GM06990 (cell line): ENCODE measurements at regions not wholly inside any gene's neighbourhood (a gene's known extent, or its start where the extent isn't known, plus 50 kb on each side); places are given as distances from the start of the nearest gene placed in this dataset.

Experiments used
- DNase-seq: peaks from one replicate; pipeline ENCODE4 v3.0.0-alpha.2; 2011; ENCODE audit not compliant: insufficient read length; ENCODE audit errors: extremely low read depth
- H3K27me3 ChIP-seq: replicated peaks from 2 replicates; pipeline ENCODE4 v1.6.0; 2011; ENCODE audit warnings: low read length; ENCODE audit not compliant: control insufficient read depth, insufficient read depth
- H3K36me3 ChIP-seq: 2 replicates; pipeline ENCODE4 v1.5.1; 2011; ENCODE audit warnings: low read length; ENCODE audit not compliant: control insufficient read depth, insufficient read depth
- H3K4me3 ChIP-seq: replicated peaks from 2 replicates; pipeline ENCODE4 v1.5.1; 2011; ENCODE audit warnings: low read depth, mild to moderate bottlenecking, control low read depth, low read length
- CTCF ChIP-seq: IDR thresholded peaks from 2 replicates; pipeline ENCODE4 v1.5.1; 2011; ENCODE audit warnings: low read length, control low read depth, mild to moderate bottlenecking, inconsistent platforms; ENCODE audit not compliant: insufficient read depth, poor library complexity, severe bottlenecking

GRCh38 chr18:78770139-78770822, 209.3 kb upstream of the SALL3 start:
- Histone ChIP-seq H3K4me3 (no peak overlapping the region), H3K36me3 (no peaks in the 10 kb centered on the region), H3K27me3 (no peaks in the 10 kb centered on the region)
- no peak for TF ChIP-seq CTCF
- DNase-seq: no peak

- H3K4me3 ChIP-seq: no peak overlapping the region
- H3K27me3 ChIP-seq: no peaks in the 10 kb centered on the region
- no peaks in the 10 kb centered on the region for H3K36me3 ChIP-seq
- DNase-seq: no peak
- TF ChIP-seq CTCF: no peak
Observed at GRCh38 chr18:78770823-78771139, 208.8 kb upstream of the SALL3 start.

DNA sequence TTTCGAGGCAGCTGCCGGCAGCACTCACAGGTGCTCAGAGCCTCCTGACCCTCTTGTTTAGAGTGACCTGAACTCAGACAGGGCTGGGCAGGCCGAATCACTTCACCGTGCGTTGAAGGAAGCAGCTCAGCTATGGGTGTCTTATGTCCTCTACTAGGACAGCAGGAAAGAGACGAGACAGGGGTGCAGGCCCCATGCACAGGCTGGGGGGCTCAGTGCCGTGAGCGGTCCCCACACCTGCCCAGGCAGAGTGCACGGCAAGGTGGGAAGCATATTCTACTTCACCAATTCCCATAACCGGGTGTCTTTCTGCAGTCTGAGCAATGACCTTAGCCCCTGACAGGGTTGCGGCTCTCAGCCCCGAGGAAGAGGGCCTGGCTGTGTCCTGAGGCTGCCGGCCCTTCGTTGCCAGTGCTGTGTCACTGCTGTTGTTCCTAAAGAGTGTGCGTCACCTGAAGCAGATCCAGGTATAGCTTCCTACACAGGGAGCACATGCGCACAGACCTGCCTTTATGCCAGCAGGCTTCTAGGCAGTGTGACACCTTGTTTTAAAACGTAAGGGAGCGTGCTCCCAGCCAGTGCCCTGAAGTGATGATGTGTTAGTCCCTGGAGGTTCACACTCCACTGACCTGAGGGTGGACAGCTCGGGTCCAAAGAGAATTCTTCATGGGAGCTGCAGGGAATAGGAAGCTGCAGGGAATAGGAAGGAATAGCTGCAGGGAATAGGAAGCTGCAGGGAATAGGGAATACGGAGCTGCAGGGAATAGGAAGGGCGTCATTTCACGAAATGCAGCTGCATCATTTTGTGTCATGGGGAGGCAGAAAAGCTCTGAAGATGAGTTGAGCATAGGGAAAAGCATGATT, 207.9 kb upstream of the SALL3 start:
- no peak for DNase-seq
- H3K27me3 ChIP-seq: no peaks in the 10 kb centered on the region
- H3K36me3 ChIP-seq: no peaks in the 10 kb centered on the region
- no peak for TF ChIP-seq CTCF
- no peak overlapping the region for H3K4me3 ChIP-seq

DNA sequence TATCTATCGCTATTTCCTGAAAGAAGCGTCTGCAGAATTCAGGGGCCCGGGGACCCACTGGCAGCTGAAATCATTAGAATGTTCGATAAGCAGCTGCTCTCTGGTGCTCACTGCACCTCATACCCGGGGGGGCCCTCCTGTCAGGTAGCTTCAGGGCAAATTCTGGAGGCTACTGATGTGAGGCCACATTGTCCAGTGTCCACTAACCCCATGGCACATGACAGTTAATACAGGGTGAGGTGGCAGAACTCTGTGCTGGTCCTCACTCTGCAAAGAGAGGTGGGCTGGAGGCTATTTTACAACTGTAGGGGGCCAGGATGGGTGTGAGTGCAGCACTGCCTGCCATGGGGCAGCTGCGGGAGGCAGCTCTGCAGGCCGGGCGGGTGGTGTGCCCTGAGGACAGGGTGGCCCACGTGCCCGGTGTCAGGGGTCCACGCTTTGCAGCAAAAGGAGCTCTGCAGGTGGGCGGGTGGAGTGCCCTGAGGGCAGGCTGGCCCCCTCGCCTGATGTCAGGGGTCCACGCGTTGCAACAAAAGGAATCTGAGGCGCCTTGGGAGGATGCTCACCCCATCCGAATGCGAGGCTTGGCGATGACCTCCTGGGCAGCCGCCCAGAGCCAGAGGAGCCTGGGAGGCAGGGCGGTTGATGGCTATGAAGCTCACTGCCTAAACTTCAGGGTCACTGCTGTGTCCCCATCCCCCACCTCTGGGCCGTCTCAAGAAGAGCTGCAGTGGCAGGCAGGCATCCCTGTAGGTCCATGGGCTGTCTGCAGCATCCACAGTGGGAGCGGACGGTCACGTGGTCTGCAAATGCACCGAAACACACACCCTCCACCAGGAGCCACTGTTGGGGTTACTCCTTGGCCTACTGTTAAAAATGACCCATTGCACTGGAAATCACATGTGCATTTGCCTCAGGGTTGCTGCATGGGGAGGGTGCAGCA, 207.0 kb upstream of the SALL3 start:
- DNase-seq: no peak
- Histone ChIP-seq H3K4me3 (no peak overlapping the region), H3K27me3 (no peaks in the 10 kb centered on the region), H3K36me3 (no peaks in the 10 kb centered on the region)
- no peak for TF ChIP-seq CTCF

DNA sequence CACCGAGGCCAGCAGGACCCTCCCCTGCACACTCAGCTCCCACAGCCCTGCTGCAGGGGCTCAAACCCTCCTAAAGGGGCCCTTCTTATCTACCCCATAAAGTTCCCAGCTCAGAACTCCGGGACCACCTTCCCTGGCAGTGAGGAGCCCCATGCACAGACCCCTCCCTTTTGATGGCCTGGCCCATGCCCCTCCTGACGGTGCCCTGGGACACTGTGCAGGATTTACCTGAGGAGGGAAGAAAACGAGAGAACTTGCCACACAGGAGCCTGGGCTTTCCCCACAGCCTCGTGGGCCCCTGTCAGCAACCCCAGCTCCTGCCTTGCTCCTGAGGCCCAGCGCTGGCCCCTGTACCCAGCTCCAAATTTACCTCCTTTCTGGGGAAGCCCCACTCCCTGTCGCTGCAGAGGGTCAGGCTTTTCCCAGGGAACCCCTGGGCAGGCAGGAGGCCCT, 206.3 kb upstream of the SALL3 start:
- Histone ChIP-seq H3K36me3 (no peaks in the 10 kb centered on the region), H3K4me3 (no peak overlapping the region), H3K27me3 (no peaks in the 10 kb centered on the region)
- no peak for TF ChIP-seq CTCF
- no peak for DNase-seq
